ENCODE measurements at regions not wholly inside any gene's neighbourhood (a gene's known extent, or its start where the extent isn't known, plus 50 kb on each side); places are given as distances from the start of the nearest gene placed in this dataset.

- Mint-ChIP-seq H3K4me1 (no peaks in the 10 kb centered on the region), H3K36me3 (ENCODE audit: low read depth) (peaks cover 7% of the 10 kb centered on the region), H3K4me3 (no peak overlapping the region), H3K9me3 (peaks cover 30% of the 10 kb centered on the region), H3K27ac (no peak overlapping the region), H3K27me3 (no peaks in the 10 kb centered on the region)
- POLR2A ChIA-PET = no interaction called here
- DNase-seq = no peak
- CTCF ChIA-PET = no interaction called here
Observed at GRCh38 chr3:31147550-31147949, 253.1 kb upstream of the GADL1 start.

DNA sequence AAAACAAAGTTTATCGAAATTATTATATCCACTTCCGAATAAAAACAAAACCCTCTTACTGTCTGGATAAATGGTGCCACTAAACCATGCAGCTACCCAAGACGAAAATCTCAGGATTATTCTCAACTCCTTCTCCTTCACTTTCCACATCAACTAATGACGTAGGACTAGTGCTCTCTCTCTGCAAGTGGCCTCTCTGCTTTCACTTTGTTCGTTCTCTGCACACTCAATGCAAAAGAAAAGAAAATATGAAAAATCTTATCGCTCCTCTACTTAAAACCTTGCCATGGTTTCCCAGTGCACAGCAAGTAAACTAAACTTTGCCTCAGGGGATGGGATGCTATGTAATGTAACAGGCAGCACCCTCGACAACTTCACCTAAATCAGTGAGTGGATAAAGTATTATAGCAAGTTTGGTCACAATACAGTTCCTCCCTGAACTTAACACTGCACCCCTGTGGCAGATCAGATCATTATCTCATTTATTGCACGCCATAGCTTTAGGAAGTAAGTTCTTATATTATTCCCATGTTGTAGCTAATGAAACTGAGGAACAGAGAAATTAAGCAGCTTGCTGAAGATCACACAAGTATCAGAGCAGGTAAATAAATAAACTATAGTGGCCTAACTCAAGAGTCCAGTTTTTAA lies 262.7 kb upstream of the GADL1 start:
- H3K9me3 Mint-ChIP-seq = peaks cover 2% of the 10 kb centered on the region
- H3K27ac Mint-ChIP-seq = no peak overlapping the region
- peaks cover 8% of the 10 kb centered on the region for H3K4me1 Mint-ChIP-seq
- H3K36me3 Mint-ChIP-seq (ENCODE audit: low read depth) = no peaks in the 10 kb centered on the region
- DNase-seq = no peak
- H3K4me3 Mint-ChIP-seq = peak overlapping the region; percentile 13
- no peaks in the 10 kb centered on the region for H3K27me3 Mint-ChIP-seq
- POLR2A ChIA-PET = interaction anchor here (1.1 kb wide), 1 partner anchor 16 kb away, joined by 3 read pairs; no protein-coding TSS in a partner anchor
- CTCF ChIA-PET = no interaction called here

- Mint-ChIP-seq H3K9me3 (peaks cover 4% of the 10 kb centered on the region), H3K4me3 (no peak overlapping the region), H3K27ac (no peak overlapping the region), H3K27me3 (no peaks in the 10 kb centered on the region), H3K4me1 (peaks cover 8% of the 10 kb centered on the region), H3K36me3 (ENCODE audit: low read depth) (no peaks in the 10 kb centered on the region)
- CTCF ChIA-PET = interaction anchor here (1.0 kb wide), 1 partner anchor 48 kb away, joined by 3 read pairs; no protein-coding TSS in a partner anchor
- POLR2A ChIA-PET = interaction anchor here (1.1 kb wide), 1 partner anchor 15 kb away, joined by 3 read pairs; no protein-coding TSS in a partner anchor
- no peak for DNase-seq
Observed at GRCh38 chr3:31157893-31158620, 263.6 kb upstream of the GADL1 start.

DNA sequence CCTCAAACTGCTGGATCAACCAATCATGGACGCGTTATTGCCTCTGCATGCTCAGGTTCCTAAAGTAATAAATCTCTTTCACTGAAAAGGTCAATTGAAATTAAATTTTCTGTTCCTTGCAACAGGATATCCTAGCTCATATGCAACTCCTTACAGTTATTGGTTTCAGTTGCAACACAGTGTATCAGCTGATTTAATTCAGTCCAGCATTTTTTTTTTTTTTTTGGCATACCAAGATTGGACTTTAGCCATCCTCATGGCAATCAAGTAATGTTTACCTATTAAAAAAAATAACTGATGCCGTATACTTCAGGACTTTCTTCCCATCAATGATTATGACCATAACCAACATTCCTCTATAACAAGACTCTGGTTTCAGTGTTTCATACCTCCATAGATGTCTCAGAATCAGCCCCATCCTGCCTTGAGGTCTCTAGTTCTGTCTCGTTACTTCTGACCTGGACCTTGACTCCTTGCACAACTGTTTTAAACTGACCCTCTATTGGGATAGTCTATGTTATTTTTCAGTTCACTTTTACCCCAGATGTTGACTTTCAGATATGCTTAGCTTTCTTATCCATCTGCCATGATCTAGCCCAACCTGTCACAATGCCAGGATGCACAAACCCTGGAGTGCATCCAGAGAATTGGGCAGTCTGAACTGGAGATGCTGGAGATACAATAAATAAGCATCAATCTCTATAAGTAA lies 265.0 kb upstream of the GADL1 start:
- POLR2A ChIA-PET = no interaction called here
- H3K27me3 Mint-ChIP-seq = no peaks in the 10 kb centered on the region

DNA sequence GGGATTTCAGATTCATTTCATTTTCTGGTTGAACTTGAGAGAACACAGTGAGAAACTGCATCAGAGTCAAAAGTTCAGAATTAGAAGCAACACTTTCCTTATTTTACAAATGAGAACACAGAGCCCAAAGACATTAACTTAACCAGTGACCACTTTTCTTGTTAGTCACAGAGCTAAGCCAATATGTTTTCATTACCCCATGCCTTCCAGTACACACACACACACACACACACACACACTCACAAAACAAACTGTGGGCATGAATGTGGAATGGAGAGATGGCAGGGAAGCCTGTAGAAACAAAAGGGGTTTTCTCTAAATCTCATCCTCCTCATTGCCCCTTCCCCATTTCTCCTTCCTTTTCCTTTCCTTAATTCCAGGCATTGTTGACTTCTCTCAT lies 267.4 kb upstream of the GADL1 start:
- peaks cover 5% of the 10 kb centered on the region for H3K9me3 Mint-ChIP-seq
- ChIA-PET CTCF (interaction anchor here (1.8 kb wide), 1 partner anchor 12 kb away, joined by 4 read pairs; no protein-coding TSS in a partner anchor), POLR2A (no interaction called here)

More for the DNA sequence above, 265.0 kb upstream of the GADL1 start:
- H3K4me3 Mint-ChIP-seq = no peak overlapping the region
- no peak for DNase-seq
- H3K4me1 Mint-ChIP-seq = peaks cover 8% of the 10 kb centered on the region
- H3K27ac Mint-ChIP-seq = no peak overlapping the region
- CTCF ChIA-PET = interaction anchor here (0.6 to 1.0 kb wide), 2 partner anchors 46 to 472 kb away, joined by 3 read pairs; no protein-coding TSS in a partner anchor
- peaks cover 5% of the 10 kb centered on the region for H3K9me3 Mint-ChIP-seq
- H3K36me3 Mint-ChIP-seq (ENCODE audit: low read depth) = no peaks in the 10 kb centered on the region

GRCh38 chr3:31164381-31164780 lies 269.9 kb upstream of the GADL1 start:
- H3K9me3 Mint-ChIP-seq = peaks cover 2% of the 10 kb centered on the region
- ChIA-PET CTCF (no interaction called here), POLR2A (no interaction called here)
- no peak for DNase-seq
- H3K4me3 Mint-ChIP-seq = no peak overlapping the region
- no peak overlapping the region for H3K27ac Mint-ChIP-seq
- H3K36me3 Mint-ChIP-seq (ENCODE audit: low read depth) = no peaks in the 10 kb centered on the region
- H3K27me3 Mint-ChIP-seq = no peaks in the 10 kb centered on the region
- H3K4me1 Mint-ChIP-seq = no peaks in the 10 kb centered on the region

More for the DNA sequence above, 267.4 kb upstream of the GADL1 start:
- no peak overlapping the region for H3K27ac Mint-ChIP-seq
- no peak overlapping the region for H3K4me3 Mint-ChIP-seq
- no peak for DNase-seq
- H3K4me1 Mint-ChIP-seq = peaks cover 6% of the 10 kb centered on the region
- no peaks in the 10 kb centered on the region for H3K36me3 Mint-ChIP-seq (ENCODE audit: low read depth)
- H3K27me3 Mint-ChIP-seq = no peaks in the 10 kb centered on the region

GRCh38 chr3:31165399-31165860 lies 271.0 kb upstream of the GADL1 start:
- POLR2A ChIA-PET = no interaction called here
- H3K9me3 Mint-ChIP-seq = peaks cover 2% of the 10 kb centered on the region
- CTCF ChIA-PET = interaction anchor here (1.6 kb wide), 1 partner anchor 10 kb away, joined by 5 read pairs; no protein-coding TSS in a partner anchor
- no peaks in the 10 kb centered on the region for H3K36me3 Mint-ChIP-seq (ENCODE audit: low read depth)
- no peaks in the 10 kb centered on the region for H3K27me3 Mint-ChIP-seq
- H3K27ac Mint-ChIP-seq = no peak overlapping the region
- H3K4me1 Mint-ChIP-seq = no peaks in the 10 kb centered on the region
- DNase-seq = no peak
- no peak overlapping the region for H3K4me3 Mint-ChIP-seq

GRCh38 chr3:31166249-31166885 lies 271.9 kb upstream of the GADL1 start:
- H3K36me3 Mint-ChIP-seq (ENCODE audit: low read depth) = no peaks in the 10 kb centered on the region
- ChIA-PET POLR2A (no interaction called here), CTCF (interaction anchor here (1.6 kb wide), 1 partner anchor 11 kb away, joined by 5 read pairs; no protein-coding TSS in a partner anchor)
- peaks cover 3% of the 10 kb centered on the region for H3K4me1 Mint-ChIP-seq
- DNase-seq = no peak
- no peak overlapping the region for H3K27ac Mint-ChIP-seq
- H3K9me3 Mint-ChIP-seq = peaks cover 2% of the 10 kb centered on the region
- H3K4me3 Mint-ChIP-seq = no peak overlapping the region
- H3K27me3 Mint-ChIP-seq = no peaks in the 10 kb centered on the region

- ChIA-PET POLR2A (no interaction called here), CTCF (no interaction called here)
- H3K36me3 Mint-ChIP-seq (ENCODE audit: low read depth) = no peaks in the 10 kb centered on the region
- DNase-seq = no peak
- no peak overlapping the region for H3K27ac Mint-ChIP-seq
- H3K27me3 Mint-ChIP-seq = no peaks in the 10 kb centered on the region
- H3K4me3 Mint-ChIP-seq = no peak overlapping the region
- H3K4me1 Mint-ChIP-seq = peaks cover 3% of the 10 kb centered on the region
- H3K9me3 Mint-ChIP-seq = peaks cover 5% of the 10 kb centered on the region
Observed at GRCh38 chr3:31167666-31168065, 273.2 kb upstream of the GADL1 start.

DNA sequence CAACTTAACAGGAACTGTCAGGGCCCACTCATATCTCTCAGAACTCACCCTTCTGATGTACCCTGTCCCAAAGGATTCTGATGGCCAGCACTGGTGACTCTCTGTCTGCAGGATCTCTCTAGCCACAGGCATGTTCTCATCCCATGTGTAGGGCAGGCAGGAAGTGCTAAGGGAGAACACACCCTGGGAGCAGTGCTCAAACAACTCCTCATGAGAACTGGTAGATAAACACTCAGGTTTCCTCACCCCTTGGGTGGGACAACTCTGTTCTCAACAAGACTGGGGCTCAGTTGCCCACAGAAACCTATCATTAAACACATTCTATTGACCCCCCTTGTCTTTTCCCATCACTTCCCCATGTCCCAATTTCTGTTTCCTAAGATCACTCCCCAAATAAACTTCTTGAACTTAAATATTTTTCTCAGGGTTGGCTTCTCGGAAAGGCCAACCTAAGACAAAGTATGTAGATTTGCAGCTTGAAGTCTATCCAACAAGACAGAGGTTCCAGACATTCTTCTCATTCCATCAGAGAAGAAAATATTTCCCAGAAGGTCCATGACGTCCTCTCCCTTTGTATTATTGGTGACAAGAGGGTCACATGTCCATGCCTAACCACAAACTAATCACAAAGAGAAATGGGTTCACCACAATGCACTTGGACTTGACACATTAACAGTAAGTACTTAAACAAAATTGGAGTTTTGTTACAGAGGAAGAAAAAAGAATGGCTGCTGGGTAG lies 276.6 kb upstream of the GADL1 start:
- H3K36me3 Mint-ChIP-seq (ENCODE audit: low read depth) = no peaks in the 10 kb centered on the region
- POLR2A ChIA-PET = no interaction called here
- no peak for DNase-seq
- peaks cover 3% of the 10 kb centered on the region for H3K4me1 Mint-ChIP-seq
- CTCF ChIA-PET = no interaction called here
- no peak overlapping the region for H3K4me3 Mint-ChIP-seq
- H3K27ac Mint-ChIP-seq = no peak overlapping the region
- H3K9me3 Mint-ChIP-seq = peaks cover 14% of the 10 kb centered on the region
- H3K27me3 Mint-ChIP-seq = no peaks in the 10 kb centered on the region

DNA sequence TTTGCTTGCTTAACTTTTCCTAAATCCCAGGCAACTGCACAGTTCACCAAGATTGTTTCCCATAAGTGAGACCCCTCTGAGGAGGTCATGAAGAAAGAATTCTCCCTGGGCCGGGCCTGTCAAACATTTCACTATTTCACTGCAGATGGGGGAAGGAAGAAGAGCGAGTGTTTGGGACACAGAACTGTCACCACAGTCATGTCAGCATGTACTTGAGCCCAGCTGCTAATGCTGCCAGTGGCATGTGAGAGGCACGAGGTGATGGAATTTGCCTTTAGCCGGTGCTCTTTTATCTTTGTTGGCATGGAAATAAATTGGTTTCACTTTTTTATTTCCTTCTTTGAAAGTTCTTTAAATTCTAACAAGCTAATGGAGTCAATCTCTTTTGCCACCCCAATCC lies 277.9 kb upstream of the GADL1 start:
- H3K27ac Mint-ChIP-seq = no peak overlapping the region
- H3K27me3 Mint-ChIP-seq = no peaks in the 10 kb centered on the region
- H3K9me3 Mint-ChIP-seq = peaks cover 16% of the 10 kb centered on the region
- H3K4me1 Mint-ChIP-seq = peaks cover 3% of the 10 kb centered on the region
- ChIA-PET CTCF (interaction anchor here (1.0 kb wide), 1 partner anchor 19 kb away, joined by 3 read pairs; no protein-coding TSS in a partner anchor), POLR2A (no interaction called here)
- no peak overlapping the region for H3K4me3 Mint-ChIP-seq
- DNase-seq = no peak
- H3K36me3 Mint-ChIP-seq (ENCODE audit: low read depth) = no peaks in the 10 kb centered on the region

DNA sequence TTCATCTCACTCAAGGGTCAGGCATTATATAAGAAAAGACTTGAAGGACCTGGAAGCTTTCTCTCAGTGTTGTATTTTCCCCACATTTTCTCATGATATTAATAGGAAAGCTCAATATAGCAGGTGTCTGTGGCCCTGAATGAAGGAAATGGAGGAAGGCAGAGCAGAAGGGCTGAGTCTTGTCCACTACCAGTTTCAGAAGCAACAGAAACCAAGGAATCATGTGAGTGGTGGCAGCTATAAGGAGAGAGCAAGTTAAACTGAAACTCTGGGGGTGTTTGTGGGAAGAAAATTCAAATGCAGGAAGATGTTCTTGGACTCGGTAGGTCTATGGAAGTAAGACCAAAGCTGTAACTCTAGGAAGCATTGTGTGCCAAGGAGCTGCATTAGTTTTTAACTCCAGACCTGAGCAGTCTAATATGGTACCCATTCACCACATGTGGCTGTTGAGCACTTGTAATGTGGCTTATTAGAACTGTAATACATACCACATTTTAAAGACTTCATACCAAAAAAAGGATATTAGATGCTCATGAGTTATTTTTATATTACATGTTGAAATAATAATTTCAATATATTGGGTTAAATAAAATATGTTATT lies 278.8 kb upstream of the GADL1 start:
- ChIA-PET CTCF (interaction anchor here (1.0 kb wide), 2 partner anchors 10 to 20 kb away, joined by 3 read pairs; no protein-coding TSS in a partner anchor), POLR2A (interaction anchor here (0.8 kb wide), 1 partner anchor 15 kb away, joined by 3 read pairs; no protein-coding TSS in a partner anchor)
- H3K36me3 Mint-ChIP-seq (ENCODE audit: low read depth) = no peaks in the 10 kb centered on the region
- no peaks in the 10 kb centered on the region for H3K27me3 Mint-ChIP-seq
- H3K4me1 Mint-ChIP-seq = peaks cover 3% of the 10 kb centered on the region
- DNase-seq = no peak
- peaks cover 16% of the 10 kb centered on the region for H3K9me3 Mint-ChIP-seq
- no peak overlapping the region for H3K4me3 Mint-ChIP-seq
- H3K27ac Mint-ChIP-seq = no peak overlapping the region

Data from activated CD4-positive, alpha-beta T cell treated with anti-CD3 and anti-CD28 coated beads, Interleukin-2, amount 10 ng/mL, durations not matched to agents 7 days and 5 days (primary cell).